ENCODE measurements at regions not wholly inside any gene's neighbourhood (a gene's known extent, or its start where the extent isn't known, plus 50 kb on each side); places are given as distances from the start of the nearest gene placed in this dataset.

- TF ChIP-seq CTCF (optimal IDR thresholded peaks at IDR 0.05 in 1 of 3, IDR thresholded peaks at IDR 0.05 in 1 of 3, conservative IDR thresholded peaks at IDR 0.05 in 1 of 3; ENCODE audit: extremely low read depth in 1 of 3, insufficient read depth in 2 of 3, low read length in 3 of 3): no peak
- no peak for TF ChIP-seq EZH2 (IDR thresholded peaks at IDR 0.05; ENCODE audit: low read length)
Observed at GRCh38 chr5:72036951-72037350, 70.3 kb upstream of the MAP1B start.
